ENCODE measurements at regions not wholly inside any gene's neighbourhood (a gene's known extent, or its start where the extent isn't known, plus 50 kb on each side); places are given as distances from the start of the nearest gene placed in this dataset.
A peak's percentile ranks its signal among the peaks of the same experiment; 100 is the strongest.

- DNase-seq = no peak
Observed at GRCh38 chr3:26515351-26515750, 107.2 kb upstream of the LRRC3B start.

- no peak for DNase-seq
Observed at GRCh38 chr3:26521261-26521660, 101.3 kb upstream of the LRRC3B start.

GRCh38 chr3:26522919-26523318 lies 99.7 kb upstream of the LRRC3B start:
- DNase-seq = no peak

GRCh38 chr3:26525013-26525412 lies 97.6 kb upstream of the LRRC3B start:
- no peak for DNase-seq

GRCh38 chr3:26535151-26535550 lies 87.4 kb upstream of the LRRC3B start:
- no peak for DNase-seq

- no peak for DNase-seq
Observed at GRCh38 chr3:26536955-26537354, 85.6 kb upstream of the LRRC3B start.

- DNase-seq = no peak
Observed at GRCh38 chr3:26550413-26550812, 72.2 kb upstream of the LRRC3B start.

GRCh38 chr3:26556637-26557036 lies 65.9 kb upstream of the LRRC3B start:
- DNase-seq = no peak

- no peak for DNase-seq
Observed at GRCh38 chr3:26558257-26558656, 64.3 kb upstream of the LRRC3B start.

GRCh38 chr3:26559227-26559626 lies 63.3 kb upstream of the LRRC3B start:
- DNase-seq = peak; percentile 7 to 41 (median 11)

- DNase-seq = peak in 1 of 3 donors; percentile 7
Observed at GRCh38 chr3:26560081-26560480, 62.5 kb upstream of the LRRC3B start.

GRCh38 chr3:26562021-26562768 lies 60.4 kb upstream of the LRRC3B start:
- DNase-seq = peak in 1 of 3 donors; percentile 12

Data from muscle of back (tissue), 3 donors.